ENCODE measurements at regions not wholly inside any gene's neighbourhood (a gene's known extent, or its start where the extent isn't known, plus 50 kb on each side); places are given as distances from the start of the nearest gene placed in this dataset.

DNA sequence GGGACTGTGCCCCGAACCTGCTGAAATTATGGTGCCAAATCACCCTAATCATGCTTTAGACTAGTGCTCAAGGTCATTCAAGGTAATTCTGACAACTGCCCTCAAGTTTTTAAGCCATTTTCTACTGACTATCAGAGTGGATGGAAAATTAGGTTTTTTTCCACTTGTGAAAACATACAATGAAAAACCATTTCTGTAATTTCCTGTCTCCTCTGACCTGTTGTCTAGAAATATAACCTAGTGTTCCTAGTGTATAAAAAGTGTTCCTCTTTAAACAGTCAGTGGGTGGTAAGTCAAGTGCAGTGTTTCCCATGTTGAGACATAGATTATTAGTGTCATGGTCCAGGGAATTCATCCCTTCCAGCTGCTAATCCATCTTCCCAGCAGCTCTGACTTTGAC lies 232.8 kb upstream of the UMPS start:
- no peak for DNase-seq (ENCODE audit: low read depth)
- no peak overlapping the region for H3K4me3 ChIP-seq (ENCODE audit: low read length)
- TF ChIP-seq, protein P1, sequence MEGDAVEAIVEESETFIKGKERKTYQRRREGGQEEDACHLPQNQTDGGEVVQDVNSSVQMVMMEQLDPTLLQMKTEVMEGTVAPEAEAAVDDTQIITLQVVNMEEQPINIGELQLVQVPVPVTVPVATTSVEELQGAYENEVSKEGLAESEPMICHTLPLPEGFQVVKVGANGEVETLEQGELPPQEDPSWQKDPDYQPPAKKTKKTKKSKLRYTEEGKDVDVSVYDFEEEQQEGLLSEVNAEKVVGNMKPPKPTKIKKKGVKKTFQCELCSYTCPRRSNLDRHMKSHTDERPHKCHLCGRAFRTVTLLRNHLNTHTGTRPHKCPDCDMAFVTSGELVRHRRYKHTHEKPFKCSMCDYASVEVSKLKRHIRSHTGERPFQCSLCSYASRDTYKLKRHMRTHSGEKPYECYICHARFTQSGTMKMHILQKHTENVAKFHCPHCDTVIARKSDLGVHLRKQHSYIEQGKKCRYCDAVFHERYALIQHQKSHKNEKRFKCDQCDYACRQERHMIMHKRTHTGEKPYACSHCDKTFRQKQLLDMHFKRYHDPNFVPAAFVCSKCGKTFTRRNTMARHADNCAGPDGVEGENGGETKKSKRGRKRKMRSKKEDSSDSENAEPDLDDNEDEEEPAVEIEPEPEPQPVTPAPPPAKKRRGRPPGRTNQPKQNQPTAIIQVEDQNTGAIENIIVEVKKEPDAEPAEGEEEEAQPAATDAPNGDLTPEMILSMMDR (conservative IDR thresholded peaks at IDR 0.05; ENCODE audit: low read length): no peak

DNA sequence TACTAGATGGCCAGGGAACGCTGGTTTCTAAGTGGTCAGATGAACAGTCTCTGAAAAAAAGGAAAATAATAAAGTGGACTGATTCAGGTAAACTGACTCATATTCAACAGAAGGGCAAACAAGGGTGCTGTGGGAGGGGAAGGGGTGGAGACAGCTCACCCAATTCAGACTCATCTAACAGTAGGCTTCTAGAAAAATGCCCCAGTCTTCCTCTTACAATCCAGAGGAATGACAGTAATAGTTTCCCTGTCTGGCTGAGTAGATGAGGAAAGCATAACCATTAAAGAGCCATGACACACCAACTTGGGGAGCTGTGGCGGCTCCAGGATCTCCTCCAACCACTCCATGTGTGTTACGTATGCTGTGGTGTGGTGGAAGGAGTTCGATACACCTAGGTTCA lies 231.4 kb upstream of the UMPS start:
- no peak overlapping the region for H3K4me3 ChIP-seq (ENCODE audit: low read length)
- TF ChIP-seq, protein P1 (conservative IDR thresholded peaks at IDR 0.05; ENCODE audit: low read length): no peak
- peak; percentile 11 for DNase-seq (ENCODE audit: low read depth)

DNA sequence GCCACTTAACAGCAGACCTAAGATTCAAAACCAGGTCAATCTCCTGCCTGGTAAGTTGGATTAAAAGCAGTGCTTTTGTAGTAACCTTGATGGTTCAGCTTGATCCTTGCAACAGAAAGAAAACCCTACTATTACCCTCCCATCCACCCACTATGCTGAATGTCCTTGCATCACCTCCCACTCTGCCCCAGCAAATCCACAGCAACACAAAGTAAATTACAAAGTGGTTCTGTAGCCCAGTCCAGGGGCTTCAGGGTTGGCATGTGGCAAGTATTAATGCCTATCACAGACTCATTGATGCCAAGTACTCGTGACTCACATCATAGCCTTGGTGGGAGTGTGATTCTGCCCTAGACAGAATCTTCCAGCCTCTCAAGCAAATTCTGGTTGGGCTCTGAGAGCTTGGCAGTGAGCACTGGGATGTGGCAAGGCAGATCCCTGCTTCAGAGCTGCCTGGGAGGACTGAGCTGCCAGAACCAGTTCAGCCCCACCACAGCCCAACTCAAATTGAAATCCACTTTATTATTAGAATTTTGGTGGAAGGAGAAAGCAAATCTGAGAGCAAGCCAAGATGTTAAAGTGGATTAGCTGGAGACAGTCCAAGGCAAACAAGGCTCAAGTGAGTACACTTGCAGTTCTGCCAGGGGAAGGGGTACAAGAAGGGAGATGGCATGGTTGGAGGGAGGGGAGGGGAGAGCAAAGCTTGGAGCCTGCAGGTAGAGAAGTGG lies 225.8 kb upstream of the UMPS start:
- TF ChIP-seq, protein P1 (conservative IDR thresholded peaks at IDR 0.05; ENCODE audit: low read length): no peak
- H3K4me3 ChIP-seq (ENCODE audit: low read length): no peak overlapping the region
- DNase-seq (ENCODE audit: low read depth): peak; percentile 87

DNA sequence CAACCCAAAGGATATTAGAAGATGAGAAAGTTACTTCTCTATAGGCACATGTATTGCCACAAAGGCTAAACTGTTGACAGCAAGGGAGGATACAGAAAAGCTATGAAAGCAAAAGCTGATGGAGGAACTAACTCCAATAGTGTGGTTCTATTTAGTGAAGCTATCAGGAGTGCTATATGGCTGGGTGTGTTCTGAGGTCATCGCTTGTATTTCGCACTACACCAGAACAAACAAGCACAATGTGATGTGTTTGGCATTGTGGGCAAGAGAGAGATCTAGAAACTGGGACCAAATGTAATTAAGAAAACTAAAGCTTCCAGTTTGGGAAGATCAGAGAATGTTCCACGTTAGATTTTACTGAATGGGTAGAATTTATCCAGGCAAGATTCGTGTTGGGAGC lies 220.4 kb upstream of the UMPS start:
- DNase-seq (ENCODE audit: low read depth): no peak
- no peak overlapping the region for H3K4me3 ChIP-seq (ENCODE audit: low read length)
- TF ChIP-seq, protein P1 (conservative IDR thresholded peaks at IDR 0.05; ENCODE audit: low read length): no peak

DNA sequence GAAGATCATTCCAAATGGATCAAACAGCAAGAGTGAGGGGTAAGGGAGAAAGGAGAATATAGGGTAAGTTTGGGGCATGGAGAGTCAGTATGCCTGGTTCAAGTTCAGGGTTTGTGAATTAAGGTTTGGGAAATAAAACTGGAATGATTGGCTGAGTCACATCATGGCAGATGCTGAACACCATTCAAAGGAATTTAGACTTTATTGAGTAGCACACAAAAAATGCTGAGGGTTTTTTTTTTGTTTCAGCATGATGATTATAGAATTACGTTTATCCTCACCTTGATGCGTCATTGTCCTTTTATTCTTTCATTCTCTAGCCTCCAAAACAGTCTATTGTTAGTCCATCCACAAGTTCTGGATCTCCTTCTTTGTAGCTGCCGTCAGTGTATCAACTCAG lies 220.0 kb upstream of the UMPS start:
- peak; percentile 64 for DNase-seq (ENCODE audit: low read depth)
- TF ChIP-seq, protein P1 (conservative IDR thresholded peaks at IDR 0.05; ENCODE audit: low read length): no peak
- H3K4me3 ChIP-seq (ENCODE audit: low read length): no peak overlapping the region

DNA sequence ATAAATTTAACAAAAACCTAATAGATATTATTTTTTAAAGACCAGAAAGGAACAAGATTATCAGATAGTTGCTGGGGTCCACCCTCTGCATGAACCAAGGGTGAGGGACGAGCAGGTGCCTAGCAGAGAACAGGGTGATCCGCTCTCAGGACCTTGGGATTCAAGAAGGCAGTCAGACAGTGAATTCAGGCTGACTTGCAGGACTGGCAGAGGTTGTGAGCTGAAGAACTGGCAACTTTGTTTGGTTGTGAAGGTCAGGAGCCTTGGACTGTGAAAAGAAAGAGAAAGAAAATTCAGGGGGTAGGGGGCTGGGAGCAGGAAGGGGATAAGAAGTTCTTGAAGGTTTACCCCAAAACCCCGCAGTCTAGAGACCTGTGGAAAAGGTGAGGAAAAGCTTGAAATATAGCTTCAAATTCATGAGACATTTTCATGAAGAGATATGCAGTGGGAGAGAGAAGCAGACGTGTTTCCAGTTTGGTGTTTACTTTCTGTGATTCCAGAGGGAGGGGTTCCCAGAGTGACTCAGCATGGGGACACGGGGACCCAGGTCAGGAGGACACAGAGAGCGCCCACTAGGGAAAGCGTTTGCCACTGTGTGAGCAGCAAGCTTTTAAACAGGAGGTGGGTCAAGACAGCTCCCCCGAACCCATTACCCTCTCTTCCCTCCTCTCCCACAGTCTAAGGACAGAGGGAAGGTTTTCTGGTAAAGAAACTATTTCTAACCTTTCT lies 217.2 kb upstream of the UMPS start:
- TF ChIP-seq, protein P1 (conservative IDR thresholded peaks at IDR 0.05; ENCODE audit: low read length): no peak
- H3K4me3 ChIP-seq (ENCODE audit: low read length): no peak overlapping the region
- DNase-seq (ENCODE audit: low read depth): no peak

DNA sequence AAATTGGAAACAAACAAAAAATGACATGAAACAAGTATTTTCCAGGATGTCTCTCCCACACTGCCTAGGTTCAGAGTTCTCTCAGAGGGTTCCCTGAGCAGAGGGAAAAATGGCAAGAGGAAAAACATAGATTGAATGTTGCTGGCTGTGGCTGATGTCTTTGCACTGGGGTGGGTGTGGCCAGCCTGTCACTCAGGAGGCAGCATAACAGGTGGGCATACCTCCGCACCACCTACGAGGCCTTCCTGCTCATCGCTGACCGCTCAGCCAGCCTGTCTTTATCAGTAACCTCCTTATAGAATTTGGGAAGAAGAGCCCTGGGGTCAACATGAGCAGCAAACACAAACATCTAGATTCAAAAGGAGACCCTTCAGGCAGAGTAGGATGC lies 216.6 kb upstream of the UMPS start:
- DNase-seq (ENCODE audit: low read depth): no peak

More for the DNA sequence above, 216.6 kb upstream of the UMPS start:
- no peak overlapping the region for H3K4me3 ChIP-seq (ENCODE audit: low read length)
- TF ChIP-seq, protein P1 (conservative IDR thresholded peaks at IDR 0.05; ENCODE audit: low read length): no peak
